Mesenchymal stem cell (in vitro differentiated cells and primary cell): ENCODE measurements at regions not wholly inside any gene's neighbourhood (a gene's known extent, or its start where the extent isn't known, plus 50 kb on each side); places are given as distances from the start of the nearest gene placed in this dataset.

Experiments
- DNase-seq: peaks from one replicate; pipeline ENCODE4 v3.0.0-alpha.2; 2013
- H2AFZ ChIP-seq: one replicate; pipeline ENCODE4 v1.6.1; 2013; ENCODE audit warnings: low read depth, mild to moderate bottlenecking, control low read depth, inconsistent platforms, low read length, moderate library complexity
- H2AK5ac ChIP-seq: 2 replicates; pipeline ENCODE4 v1.6.1; 2013; ENCODE audit warnings: low read length, moderate library complexity, mild to moderate bottlenecking, inconsistent platforms; ENCODE audit not compliant: severe bottlenecking
- H2BK120ac ChIP-seq: one replicate; pipeline ENCODE4 v1.6.1; 2013; ENCODE audit warnings: low read depth, mild to moderate bottlenecking, inconsistent platforms, low read length, moderate library complexity
- H2BK12ac ChIP-seq, 2 experiments: one replicate each; pipeline ENCODE4 v1.6.1; 2013; ENCODE audit warnings: inconsistent platforms in 2 of 2, low read length in 2 of 2, mild to moderate bottlenecking in 2 of 2, moderate library complexity in 2 of 2, control low read depth in 1 of 2
- H2BK15ac ChIP-seq: one replicate; pipeline ENCODE4 v1.6.1; 2013; ENCODE audit warnings: mild to moderate bottlenecking, low read depth, inconsistent platforms; ENCODE audit not compliant: poor library complexity, severe bottlenecking
- H2BK5ac ChIP-seq: 2 replicates; pipeline ENCODE4 v1.6.1; 2013; ENCODE audit warnings: low read depth, mild to moderate bottlenecking, low read length, control low read depth, inconsistent platforms; ENCODE audit not compliant: poor library complexity, severe bottlenecking
- H3K14ac ChIP-seq, 2 experiments: one replicate each; pipeline ENCODE4 v1.6.1; 2013; ENCODE audit warnings: inconsistent platforms in 2 of 2, low read length in 2 of 2, control low read depth in 1 of 2, mild to moderate bottlenecking in 1 of 2, moderate library complexity in 1 of 2
- H3K18ac ChIP-seq, 2 experiments: one replicate each; pipeline ENCODE4 v1.6.1; 2013; ENCODE audit warnings: inconsistent platforms in 2 of 2, low read length in 2 of 2, control low read depth in 1 of 2, low read depth in 1 of 2, mild to moderate bottlenecking in 1 of 2
- H3K23ac ChIP-seq, 2 experiments: one replicate each; pipeline ENCODE4 v1.6.1; 2013; ENCODE audit warnings: inconsistent platforms in 2 of 2, low read length in 2 of 2, mild to moderate bottlenecking in 2 of 2, moderate library complexity in 2 of 2, control low read depth in 1 of 2
- H3K27ac ChIP-seq: 2 replicates; pipeline ENCODE4 v1.5.1; 2013; ENCODE audit warnings: mild to moderate bottlenecking, moderate library complexity, low read length, control low read depth, inconsistent platforms; ENCODE audit not compliant: poor library complexity, severe bottlenecking
- H3K27me3 ChIP-seq, 2 experiments: 2 replicates each; pipeline versions ENCODE4 v1.6.1 to v1.7.0; 2013; ENCODE audit warnings: low read length in 2 of 2, mild to moderate bottlenecking in 2 of 2, moderate library complexity in 2 of 2, control low read depth in 1 of 2, inconsistent platforms in 1 of 2; ENCODE audit not compliant: control insufficient read depth in 1 of 2, insufficient read depth in 1 of 2
- H3K36me3 ChIP-seq, 2 experiments: 2 replicates each; pipeline versions ENCODE4 v1.6.1 to v1.7.0; 2013; ENCODE audit warnings: low read length in 2 of 2, control low read depth in 1 of 2, inconsistent platforms in 1 of 2, low read depth in 1 of 2, mild to moderate bottlenecking in 1 of 2; ENCODE audit not compliant: insufficient read depth in 2 of 2, control insufficient read depth in 1 of 2
- H3K4ac ChIP-seq, 2 experiments: one replicate each; pipeline ENCODE4 v1.6.1; 2013; ENCODE audit warnings: inconsistent platforms in 2 of 2, low read length in 2 of 2, mild to moderate bottlenecking in 2 of 2, moderate library complexity in 2 of 2, control low read depth in 1 of 2, low read depth in 1 of 2
- H3K4me1 ChIP-seq: 2 replicates; pipeline ENCODE4 v1.6.1; 2013; ENCODE audit warnings: low read depth, low read length, control low read depth; ENCODE audit not compliant: control insufficient read depth, insufficient read depth
- H3K4me2 ChIP-seq: 2 replicates; pipeline ENCODE4 v1.6.1; 2013; ENCODE audit warnings: low read length, mild to moderate bottlenecking, inconsistent platforms; ENCODE audit not compliant: poor library complexity, severe bottlenecking
- H3K4me3 ChIP-seq, 2 experiments: 2 replicates each; pipeline versions ENCODE4 v1.5.1 to v1.7.0; 2013; ENCODE audit warnings: low read length in 2 of 2, mild to moderate bottlenecking in 2 of 2, control low read depth in 1 of 2, low read depth in 1 of 2; ENCODE audit not compliant: insufficient read depth in 1 of 2
- H3K79me1 ChIP-seq: replicated peaks from 2 replicates; pipeline ENCODE4 v1.6.1; 2013; ENCODE audit warnings: mild to moderate bottlenecking, control low read depth, low read length, inconsistent platforms; ENCODE audit not compliant: poor library complexity, severe bottlenecking
- H3K9ac ChIP-seq: 2 replicates; pipeline ENCODE4 v1.7.0; 2013; ENCODE audit warnings: mild to moderate bottlenecking, low read length, moderate library complexity
- H3K9me3 ChIP-seq: 2 replicates; pipeline ENCODE4 v1.7.0; 2013; ENCODE audit warnings: mild to moderate bottlenecking, low read length; ENCODE audit not compliant: control insufficient read depth
- H4K8ac ChIP-seq: one replicate; pipeline ENCODE4 v1.6.1; 2013; ENCODE audit warnings: inconsistent platforms, mild to moderate bottlenecking, low read length, moderate library complexity
- H4K91ac ChIP-seq: one replicate; pipeline ENCODE4 v1.6.1; 2013; ENCODE audit warnings: mild to moderate bottlenecking, low read length, inconsistent platforms
- WGBS: methylation state at CpG from one replicate; pipeline ENCODE4 v1.1.7; 2013; ENCODE audit warnings: mixed read lengths; 5-methylcytosine and 5-hydroxymethylcytosine counted together

- Histone ChIP-seq H3K4ac (no peak overlapping the region), H3K18ac (no peak overlapping the region), H3K9me3 (no peaks in the 10 kb centered on the region), H3K4me1 (no peaks in the 10 kb centered on the region), H3K4me2 (no peak overlapping the region), H3K27me3 (no peaks in the 10 kb centered on the region), H3K36me3 (no peaks in the 10 kb centered on the region), H3K79me1 (no peaks in the 10 kb centered on the region), H2BK15ac (no peak overlapping the region), H2AFZ (no peak overlapping the region), H2BK120ac (no peak overlapping the region), H4K91ac (no peak overlapping the region), H4K8ac (no peak overlapping the region), H3K9ac (no peak overlapping the region), H2BK12ac (no peak overlapping the region), H3K27ac (no peak overlapping the region), H3K4me3 (no peak overlapping the region), H3K23ac (no peak overlapping the region), H2BK5ac (no peak overlapping the region), H3K14ac (no peak overlapping the region), H2AK5ac (no peak overlapping the region)
- no peak for DNase-seq
- WGBS: 39% methylated on average over 3 of the region's 3 CpGs
These were observed 166.6 kb upstream of the STEAP1 start for GRCh38 chr7:89987665-89988064.

GRCh38 chr7:89988074-89988473 lies 166.2 kb upstream of the STEAP1 start:
- Histone ChIP-seq H2BK120ac (no peak overlapping the region), H3K79me1 (no peaks in the 10 kb centered on the region), H3K14ac (no peak overlapping the region), H2BK12ac (no peak overlapping the region), H3K23ac (no peak overlapping the region), H2BK15ac (no peak overlapping the region), H3K9ac (no peak overlapping the region), H3K4me3 (no peak overlapping the region), H3K4me2 (no peak overlapping the region), H2AK5ac (no peak overlapping the region), H2BK5ac (no peak overlapping the region), H4K8ac (no peak overlapping the region), H4K91ac (no peak overlapping the region), H3K36me3 (no peaks in the 10 kb centered on the region), H3K18ac (no peak overlapping the region), H3K4ac (no peak overlapping the region), H3K27me3 (no peaks in the 10 kb centered on the region), H2AFZ (no peak overlapping the region), H3K9me3 (no peaks in the 10 kb centered on the region), H3K4me1 (no peaks in the 10 kb centered on the region), H3K27ac (no peak overlapping the region)
- WGBS: 7% methylated on average over 1 of the region's 1 CpG
- DNase-seq: no peak

DNA sequence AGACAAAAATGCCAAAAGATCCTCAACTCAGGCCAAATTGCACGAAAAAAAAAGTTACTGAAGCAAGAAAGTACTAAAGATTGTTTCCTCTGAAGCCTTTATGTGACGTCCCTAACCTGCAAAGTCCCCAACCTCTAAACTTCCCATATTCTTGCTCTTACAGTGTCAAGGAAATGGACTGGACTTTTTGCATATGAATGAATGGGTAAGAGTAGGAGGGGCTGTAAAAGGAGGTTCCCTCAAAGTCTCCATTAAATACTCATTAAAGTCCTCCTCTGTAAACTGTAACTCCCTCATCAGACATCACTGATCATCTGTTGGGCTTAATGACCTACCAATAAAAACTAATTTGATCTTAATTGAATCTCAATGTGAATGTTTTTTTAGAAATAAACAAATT lies 164.8 kb upstream of the STEAP1 start:
- H3K27me3 ChIP-seq: no peaks in the 10 kb centered on the region
- no peak overlapping the region for H3K23ac ChIP-seq
- no peak overlapping the region for H4K8ac ChIP-seq
- no peaks in the 10 kb centered on the region for H3K9me3 ChIP-seq
- no peaks in the 10 kb centered on the region for H3K4me1 ChIP-seq
- H3K4me3 ChIP-seq: no peak overlapping the region
- H3K18ac ChIP-seq: no peak overlapping the region
- no peak overlapping the region for H2AK5ac ChIP-seq
- H2BK15ac ChIP-seq: no peak overlapping the region
- no peak overlapping the region for H3K4ac ChIP-seq
- 9% methylated on average over 1 of the region's 2 CpGs for WGBS
- H2BK120ac ChIP-seq: no peak overlapping the region
- H4K91ac ChIP-seq: no peak overlapping the region
- no peaks in the 10 kb centered on the region for H3K79me1 ChIP-seq
- no peak overlapping the region for H3K27ac ChIP-seq
- H3K14ac ChIP-seq: no peak overlapping the region
- no peak overlapping the region for H2BK12ac ChIP-seq
- H3K9ac ChIP-seq: no peak overlapping the region
- no peak overlapping the region for H3K4me2 ChIP-seq
- no peak for DNase-seq
- H3K36me3 ChIP-seq: no peaks in the 10 kb centered on the region
- H2BK5ac ChIP-seq: no peak overlapping the region
- no peak overlapping the region for H2AFZ ChIP-seq

- H3K4me3 ChIP-seq: no peak overlapping the region
- H2AK5ac ChIP-seq: no peak overlapping the region
- no peak overlapping the region for H3K4me2 ChIP-seq
- H3K9me3 ChIP-seq: no peaks in the 10 kb centered on the region
- no peak overlapping the region for H2BK5ac ChIP-seq
- H3K18ac ChIP-seq: no peak overlapping the region
- no peak overlapping the region for H3K4ac ChIP-seq
- no peaks in the 10 kb centered on the region for H3K27me3 ChIP-seq
- no peak for DNase-seq
- H3K36me3 ChIP-seq: no peaks in the 10 kb centered on the region
- H4K91ac ChIP-seq: no peak overlapping the region
- no peaks in the 10 kb centered on the region for H3K4me1 ChIP-seq
- no peak overlapping the region for H3K9ac ChIP-seq
- no peak overlapping the region for H2BK120ac ChIP-seq
- H3K14ac ChIP-seq: no peak overlapping the region
- no peaks in the 10 kb centered on the region for H3K79me1 ChIP-seq
- 64% methylated on average over 1 of the region's 1 CpG for WGBS
- no peak overlapping the region for H3K23ac ChIP-seq
- H2BK15ac ChIP-seq: no peak overlapping the region
- H2AFZ ChIP-seq: no peak overlapping the region
- H3K27ac ChIP-seq: no peak overlapping the region
- no peak overlapping the region for H2BK12ac ChIP-seq
- no peak overlapping the region for H4K8ac ChIP-seq
These were observed 159.8 kb upstream of the STEAP1 start for GRCh38 chr7:89994483-89994882.
